GM12875 (cell line): ENCODE measurements at regions not wholly inside any gene's neighbourhood (a gene's known extent, or its start where the extent isn't known, plus 50 kb on each side); places are given as distances from the start of the nearest gene placed in this dataset.

ENCODE experiments used
- H3K4me3 ChIP-seq: one replicate; pipeline ENCODE4 v1.5.1; 2011; ENCODE audit warnings: low read depth, low read length, control low read depth
- CTCF ChIP-seq: IDR thresholded peaks from 2 replicates; pipeline ENCODE4 v1.5.1; 2011; ENCODE audit warnings: low read depth, mild to moderate bottlenecking, control low read depth, inconsistent platforms, low read length, moderate library complexity, borderline replicate concordance; ENCODE audit not compliant: insufficient read depth

GRCh38 chr1:61604261-61604660, 120.7 kb downstream of the TM2D1 start:
- no peak overlapping the region for H3K4me3 ChIP-seq
- no peak for TF ChIP-seq CTCF

GRCh38 chr1:61602663-61603062, 122.3 kb downstream of the TM2D1 start:
- TF ChIP-seq CTCF = no peak
- H3K4me3 ChIP-seq = no peak overlapping the region

- no peak for TF ChIP-seq CTCF
- H3K4me3 ChIP-seq = no peak overlapping the region
Observed at GRCh38 chr1:61597601-61598000, 127.3 kb downstream of the TM2D1 start.

- H3K4me3 ChIP-seq = no peak overlapping the region
- no peak for TF ChIP-seq CTCF
Observed at GRCh38 chr1:61593331-61593730, 131.6 kb downstream of the TM2D1 start.

- H3K4me3 ChIP-seq = no peak overlapping the region
- TF ChIP-seq CTCF = no peak
Observed at GRCh38 chr1:61591351-61591750, 133.6 kb downstream of the TM2D1 start.

- no peak overlapping the region for H3K4me3 ChIP-seq
- peak; percentile 86 for TF ChIP-seq CTCF
Observed at GRCh38 chr1:61588736-61589672, 135.9 kb downstream of the TM2D1 start.

- H3K4me3 ChIP-seq = no peak overlapping the region
- no peak for TF ChIP-seq CTCF
Observed at GRCh38 chr1:61585714-61586113, 139.2 kb downstream of the TM2D1 start.
